ENCODE measurements at regions not wholly inside any gene's neighbourhood (a gene's known extent, or its start where the extent isn't known, plus 50 kb on each side); places are given as distances from the start of the nearest gene placed in this dataset.

DNA sequence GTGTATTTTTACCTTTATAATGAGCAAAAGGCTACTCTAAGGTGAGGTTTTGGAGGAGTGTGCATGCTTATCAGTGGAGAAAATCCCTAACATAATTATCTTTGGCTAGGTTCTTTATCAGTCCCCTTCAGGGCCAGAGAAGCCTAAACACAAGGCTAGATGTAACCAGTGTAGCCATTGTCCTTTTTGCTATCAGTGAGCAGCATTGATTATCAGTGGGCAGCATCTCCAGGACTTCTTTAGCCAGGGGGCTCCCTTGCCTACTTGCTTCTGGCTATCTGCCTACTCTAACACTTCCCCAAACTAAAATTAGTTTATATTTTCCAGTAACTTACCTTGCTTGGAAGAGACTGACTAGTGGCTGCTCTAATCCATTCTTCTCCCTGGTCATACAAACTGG, 595.6 kb downstream of the TRAM1L1 start:
- TF ChIP-seq, protein P1, sequence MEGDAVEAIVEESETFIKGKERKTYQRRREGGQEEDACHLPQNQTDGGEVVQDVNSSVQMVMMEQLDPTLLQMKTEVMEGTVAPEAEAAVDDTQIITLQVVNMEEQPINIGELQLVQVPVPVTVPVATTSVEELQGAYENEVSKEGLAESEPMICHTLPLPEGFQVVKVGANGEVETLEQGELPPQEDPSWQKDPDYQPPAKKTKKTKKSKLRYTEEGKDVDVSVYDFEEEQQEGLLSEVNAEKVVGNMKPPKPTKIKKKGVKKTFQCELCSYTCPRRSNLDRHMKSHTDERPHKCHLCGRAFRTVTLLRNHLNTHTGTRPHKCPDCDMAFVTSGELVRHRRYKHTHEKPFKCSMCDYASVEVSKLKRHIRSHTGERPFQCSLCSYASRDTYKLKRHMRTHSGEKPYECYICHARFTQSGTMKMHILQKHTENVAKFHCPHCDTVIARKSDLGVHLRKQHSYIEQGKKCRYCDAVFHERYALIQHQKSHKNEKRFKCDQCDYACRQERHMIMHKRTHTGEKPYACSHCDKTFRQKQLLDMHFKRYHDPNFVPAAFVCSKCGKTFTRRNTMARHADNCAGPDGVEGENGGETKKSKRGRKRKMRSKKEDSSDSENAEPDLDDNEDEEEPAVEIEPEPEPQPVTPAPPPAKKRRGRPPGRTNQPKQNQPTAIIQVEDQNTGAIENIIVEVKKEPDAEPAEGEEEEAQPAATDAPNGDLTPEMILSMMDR (IDR thresholded peaks at IDR 0.05) = no peak
- TF ChIP-seq ZFX (IDR thresholded peaks at IDR 0.05; ENCODE audit: borderline replicate concordance) = no peak

Data from 22Rv1 (cell line).